Gastroesophageal sphincter (tissue), 3 donors: ENCODE measurements at regions not wholly inside any gene's neighbourhood (a gene's known extent, or its start where the extent isn't known, plus 50 kb on each side); places are given as distances from the start of the nearest gene placed in this dataset.

Experiments
- POLR2AphosphoS5 ChIP-seq: sonication (generic); formaldehyde crosslinking; IDR thresholded peaks from one replicate; pipeline ENCODE4 v1.6.1; 2017; ENCODE audit warnings: antibody characterized with exemption
- TF ChIP-seq, protein P1 (sequence below), 4 experiments: fragments of 200-600 bp in 2 of 4; fragments of 450-650 bp in 2 of 4; sonication (generic) in 1 of 4; IDR thresholded peaks; one replicate each; pipeline ENCODE4 v1.5.1; 2017 to 2019; ENCODE audit warnings: antibody characterized with exemption in 4 of 4, mild to moderate bottlenecking in 2 of 4, moderate library complexity in 2 of 4

DNA sequence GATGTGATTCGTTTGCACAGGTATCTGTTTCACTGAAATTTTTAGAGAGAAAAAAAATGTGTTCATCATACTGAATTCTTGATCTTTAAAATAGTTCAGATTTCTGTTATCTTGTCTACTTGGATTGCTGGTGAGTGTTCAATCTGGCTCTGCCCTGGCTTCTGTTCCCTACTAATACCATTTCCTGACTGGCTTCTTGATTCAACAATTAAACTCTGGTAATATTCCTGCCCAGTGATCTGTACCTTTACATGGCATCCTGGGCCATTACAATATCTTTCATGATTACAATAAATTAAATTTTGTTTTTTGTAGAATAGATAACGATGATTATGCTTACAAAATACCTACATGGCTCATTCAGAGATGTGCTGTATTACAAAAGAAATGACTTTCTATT is 1388.0 kb upstream of the TENM3 start:
- TF ChIP-seq, protein P1, sequence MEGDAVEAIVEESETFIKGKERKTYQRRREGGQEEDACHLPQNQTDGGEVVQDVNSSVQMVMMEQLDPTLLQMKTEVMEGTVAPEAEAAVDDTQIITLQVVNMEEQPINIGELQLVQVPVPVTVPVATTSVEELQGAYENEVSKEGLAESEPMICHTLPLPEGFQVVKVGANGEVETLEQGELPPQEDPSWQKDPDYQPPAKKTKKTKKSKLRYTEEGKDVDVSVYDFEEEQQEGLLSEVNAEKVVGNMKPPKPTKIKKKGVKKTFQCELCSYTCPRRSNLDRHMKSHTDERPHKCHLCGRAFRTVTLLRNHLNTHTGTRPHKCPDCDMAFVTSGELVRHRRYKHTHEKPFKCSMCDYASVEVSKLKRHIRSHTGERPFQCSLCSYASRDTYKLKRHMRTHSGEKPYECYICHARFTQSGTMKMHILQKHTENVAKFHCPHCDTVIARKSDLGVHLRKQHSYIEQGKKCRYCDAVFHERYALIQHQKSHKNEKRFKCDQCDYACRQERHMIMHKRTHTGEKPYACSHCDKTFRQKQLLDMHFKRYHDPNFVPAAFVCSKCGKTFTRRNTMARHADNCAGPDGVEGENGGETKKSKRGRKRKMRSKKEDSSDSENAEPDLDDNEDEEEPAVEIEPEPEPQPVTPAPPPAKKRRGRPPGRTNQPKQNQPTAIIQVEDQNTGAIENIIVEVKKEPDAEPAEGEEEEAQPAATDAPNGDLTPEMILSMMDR (IDR thresholded peaks at IDR 0.05) = no peak
- no peak for TF ChIP-seq POLR2AphosphoS5
